GM10266 (cell line): ENCODE measurements at regions not wholly inside any gene's neighbourhood (a gene's known extent, or its start where the extent isn't known, plus 50 kb on each side); places are given as distances from the start of the nearest gene placed in this dataset.

Experiments
- DNase-seq: peaks from one replicate; pipeline ENCODE4 v3.0.0; 2012; ENCODE audit errors: extremely low spot score
- CTCF ChIP-seq: IDR thresholded peaks from 2 replicates; pipeline ENCODE4 v1.5.1; 2012; ENCODE audit warnings: mild to moderate bottlenecking, low read depth; ENCODE audit not compliant: control insufficient read depth, insufficient read depth; ENCODE audit errors: missing control alignments

DNA sequence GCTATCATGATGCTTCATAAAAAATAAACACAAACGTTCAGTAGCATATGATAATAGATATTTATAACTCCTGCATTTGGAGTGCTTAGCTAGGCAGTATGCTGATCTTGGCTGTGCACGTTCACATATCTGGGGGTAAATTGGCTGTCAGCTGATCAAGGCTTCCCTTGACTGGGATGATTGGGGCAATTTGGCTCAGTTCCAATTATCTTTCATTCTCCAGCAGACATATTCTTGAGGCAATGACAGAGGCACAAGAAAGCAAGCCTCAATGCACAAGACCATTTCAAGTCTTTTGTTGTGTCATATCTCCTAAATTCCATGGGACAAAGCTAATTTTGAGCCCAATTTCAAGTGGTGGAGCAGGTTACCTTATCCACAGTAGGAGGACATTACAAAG is 142.0 kb downstream of the DLEU7 start:
- TF ChIP-seq CTCF: no peak
- DNase-seq: no peak

DNA sequence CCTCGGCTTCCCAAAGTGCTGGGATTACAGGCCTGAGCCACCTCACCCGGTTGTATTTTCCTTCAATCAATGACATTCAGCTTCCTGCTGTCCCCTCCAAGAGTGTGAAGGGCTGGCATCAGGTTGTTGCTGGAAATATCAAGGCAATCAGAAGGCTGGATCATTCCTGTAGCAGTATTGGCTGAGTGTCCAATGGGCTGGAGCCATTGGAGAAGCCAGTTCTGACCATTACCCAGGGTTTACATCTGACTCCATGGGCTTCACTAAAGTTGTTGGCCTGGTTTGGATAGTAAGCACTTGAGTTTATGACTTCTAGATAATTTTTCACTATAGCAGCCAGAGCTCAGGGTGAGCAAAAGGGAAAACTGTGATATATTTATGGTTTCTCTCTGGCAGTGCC is 137.0 kb downstream of the DLEU7 start:
- no peak for DNase-seq
- no peak for TF ChIP-seq CTCF

- no peak for TF ChIP-seq CTCF
- no peak for DNase-seq
Measured at GRCh38 chr13:50707628-50708027, 135.9 kb downstream of the DLEU7 start.

DNA sequence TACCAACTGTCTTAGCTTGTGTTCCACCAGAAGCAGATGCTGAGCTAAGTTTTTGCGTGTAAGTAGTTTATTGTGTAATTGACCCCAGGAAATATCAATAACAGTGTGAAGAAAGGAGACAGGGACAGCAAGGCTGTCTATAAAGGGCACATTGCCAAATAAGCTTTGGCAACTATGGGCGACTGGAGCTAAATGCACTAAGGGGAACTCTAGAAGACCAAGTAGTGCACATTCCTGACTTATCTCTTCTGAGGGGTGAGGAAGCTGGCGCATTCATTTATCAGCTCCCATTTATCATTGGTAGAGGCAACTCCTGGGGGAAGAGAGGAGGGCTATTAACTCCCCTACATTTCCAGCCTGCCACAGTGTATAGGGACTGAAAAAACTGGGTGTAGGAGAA is 135.0 kb downstream of the DLEU7 start:
- no peak for TF ChIP-seq CTCF
- no peak for DNase-seq

- TF ChIP-seq CTCF: no peak
- no peak for DNase-seq
Measured at GRCh38 chr13:50709058-50709457, 134.4 kb downstream of the DLEU7 start.

DNA sequence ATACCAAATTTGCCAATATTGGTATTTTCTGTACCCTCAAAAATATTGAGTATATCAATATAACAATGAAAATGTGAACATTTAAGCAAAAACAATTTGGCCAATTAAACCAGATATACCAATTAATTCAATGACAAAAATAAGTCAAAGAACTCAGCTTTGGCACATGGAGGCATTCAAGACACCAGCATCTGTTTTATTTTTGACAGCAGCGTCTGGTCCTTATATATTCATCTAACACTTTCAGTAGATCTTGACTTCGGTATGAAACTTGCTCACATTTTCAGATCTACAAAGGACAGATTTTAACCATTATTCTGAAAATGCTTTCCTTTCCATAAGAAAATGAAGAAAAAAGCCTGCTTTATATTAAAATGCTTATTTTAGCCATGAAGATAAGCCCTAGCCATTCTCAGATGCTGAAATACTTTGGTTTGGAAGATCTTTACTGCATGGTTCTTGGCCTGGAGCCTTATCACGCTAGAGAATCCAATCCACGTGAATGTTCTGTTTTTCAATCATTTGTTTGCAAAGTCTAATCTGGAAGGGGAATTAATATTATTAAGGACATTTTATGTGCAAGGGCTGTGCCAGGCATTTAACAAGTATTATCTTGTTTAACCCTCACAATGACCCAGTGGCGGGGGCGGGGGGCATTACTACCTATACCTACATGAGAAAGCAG is 132.2 kb downstream of the DLEU7 start:
- no peak for DNase-seq
- no peak for TF ChIP-seq CTCF

- DNase-seq: no peak
- no peak for TF ChIP-seq CTCF
Measured at GRCh38 chr13:50711996-50712395, 131.5 kb downstream of the DLEU7 start.
